NCI-H1417 treated with DMSO at 0.1 percent for 48 hours (cell line): ENCODE measurements at regions not wholly inside any gene's neighbourhood (a gene's known extent, or its start where the extent isn't known, plus 50 kb on each side); places are given as distances from the start of the nearest gene placed in this dataset.

Experiments used
- DNase-seq: peaks from one replicate; lab custom pipeline; 2025; lab: John Stamatoyannopoulos, UW

- no peak for DNase-seq
Measured at GRCh38 chr14:45362505-45362904, 109.5 kb upstream of the MIS18BP1 start.

- no peak for DNase-seq
Measured at GRCh38 chr14:45361727-45362126, 108.7 kb upstream of the MIS18BP1 start.

GRCh38 chr14:45359746-45360145 lies 106.7 kb upstream of the MIS18BP1 start:
- no peak for DNase-seq

- DNase-seq: no peak
Measured at GRCh38 chr14:45332360-45332988, 79.5 kb upstream of the MIS18BP1 start.

DNA sequence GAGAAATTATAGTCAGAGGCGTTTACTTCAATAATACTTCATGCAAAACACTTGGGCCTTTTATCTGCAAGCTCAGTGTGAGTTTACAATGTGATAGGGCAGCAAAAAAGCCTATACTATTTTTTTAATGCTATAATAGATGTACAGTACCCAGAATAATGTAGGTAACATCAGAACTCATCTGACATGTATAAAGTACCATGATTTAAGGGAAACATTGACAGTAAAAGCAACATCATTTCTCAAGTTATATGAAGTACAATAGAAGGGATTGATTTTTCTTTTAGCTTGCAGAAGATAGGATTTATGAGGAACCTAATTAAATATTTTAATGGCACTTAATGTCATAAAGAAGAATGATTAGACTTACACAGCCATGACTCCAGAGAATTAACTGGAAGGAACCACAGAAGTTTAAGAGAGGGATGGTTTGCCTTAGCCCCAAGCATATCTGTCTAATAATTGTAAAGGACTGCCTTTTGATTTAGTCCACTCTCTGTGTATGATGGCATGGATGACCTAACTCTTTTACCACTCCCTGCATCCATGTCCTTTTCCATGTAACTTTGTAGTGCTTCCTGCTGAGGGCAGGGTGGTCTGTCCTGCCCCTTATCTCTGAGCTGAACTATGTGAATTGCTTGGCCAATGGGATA lies 55.9 kb upstream of the MIS18BP1 start:
- DNase-seq: no peak
